AG10803 (cell line): ENCODE measurements at regions not wholly inside any gene's neighbourhood (a gene's known extent, or its start where the extent isn't known, plus 50 kb on each side); places are given as distances from the start of the nearest gene placed in this dataset.

Experiments used
- DNase-seq: peaks from one replicate; pipeline ENCODE4 v3.0.0; 2010; ENCODE audit warnings: low read depth
- H3K4me3 ChIP-seq: 2 replicates; pipeline ENCODE4 v1.5.1; 2011; ENCODE audit warnings: mild to moderate bottlenecking, low read length, control low read depth
- CTCF ChIP-seq: conservative IDR thresholded peaks from 2 replicates; pipeline ENCODE4 v1.5.1; 2011; ENCODE audit warnings: mild to moderate bottlenecking, low read length, control low read depth, inconsistent platforms

GRCh38 chr12:75724928-75725312 lies 213.5 kb upstream of the KRR1 start:
- H3K4me3 ChIP-seq, result no peak overlapping the region
- peak; percentile 91 for DNase-seq
- no peak for TF ChIP-seq CTCF

- no peak for TF ChIP-seq CTCF
Measured at GRCh38 chr12:75724307-75724927, 213.0 kb upstream of the KRR1 start.

GRCh38 chr12:75722714-75723200 lies 211.3 kb upstream of the KRR1 start:
- DNase-seq, result peak; percentile 94
- TF ChIP-seq CTCF, result no peak
- no peak overlapping the region for H3K4me3 ChIP-seq

More at GRCh38 chr12:75724307-75724927, 213.0 kb upstream of the KRR1 start:
- no peak overlapping the region for H3K4me3 ChIP-seq
- no peak for DNase-seq

DNA sequence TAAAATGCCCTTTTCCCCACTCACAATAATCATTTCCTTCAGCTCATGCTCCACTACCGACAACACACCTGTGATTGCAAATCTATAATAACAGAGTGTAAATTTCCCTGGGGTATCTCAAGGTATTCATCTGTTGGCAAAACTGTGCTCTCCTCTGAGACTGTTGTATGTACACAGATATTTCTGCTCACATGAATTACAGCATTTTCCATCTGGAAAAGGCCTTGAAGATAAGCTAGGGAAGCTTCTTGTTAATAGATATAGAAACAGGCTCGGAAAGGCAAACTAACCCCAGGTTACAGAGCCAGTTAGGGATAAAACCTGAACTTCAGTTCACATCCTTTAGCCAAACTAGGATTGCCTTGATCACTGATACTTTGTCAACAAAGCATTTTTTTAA lies 210.4 kb upstream of the KRR1 start:
- TF ChIP-seq CTCF, result no peak
- no peak overlapping the region for H3K4me3 ChIP-seq
- no peak for DNase-seq

DNA sequence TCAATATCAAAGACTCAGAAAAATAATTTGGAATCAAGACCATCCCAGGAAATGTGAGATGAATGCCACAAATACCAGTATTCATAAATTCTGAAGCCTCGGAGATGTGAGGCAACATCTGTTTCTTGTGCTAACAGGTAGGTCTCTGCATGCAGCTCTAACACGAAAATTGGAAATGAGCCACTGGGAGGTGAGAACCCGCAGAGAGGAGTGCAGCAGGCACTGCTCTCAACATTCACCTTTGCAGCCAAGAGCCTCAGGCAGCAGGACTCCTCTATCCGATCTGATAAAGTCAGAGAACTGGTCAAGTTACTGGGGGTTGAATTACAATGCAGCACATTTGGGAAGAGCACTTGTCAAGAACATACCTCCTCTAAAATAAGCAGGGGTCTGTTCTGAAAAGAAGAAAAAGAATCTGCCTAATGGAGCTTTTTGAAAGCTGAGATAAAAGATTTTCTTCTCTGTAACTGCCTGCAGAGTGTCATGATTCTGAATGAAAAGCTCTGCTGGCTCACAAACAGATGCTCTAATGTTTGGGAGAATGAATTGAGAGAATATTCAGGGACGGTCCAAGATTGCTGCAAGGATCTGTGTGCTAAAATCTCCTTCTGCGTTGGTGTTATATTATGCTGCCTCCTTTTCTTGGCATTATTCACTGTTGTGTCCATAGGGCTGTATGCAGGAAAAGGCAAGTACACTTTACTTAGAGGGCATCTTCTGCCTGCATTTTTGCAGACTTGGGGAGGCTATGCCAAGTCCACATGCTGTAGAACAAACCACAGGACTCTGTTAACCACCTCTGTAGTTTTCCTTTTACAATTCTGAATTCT lies 209.6 kb upstream of the KRR1 start:
- peak; percentile 37 for DNase-seq
- TF ChIP-seq CTCF, result no peak
- no peak overlapping the region for H3K4me3 ChIP-seq

- no peak for TF ChIP-seq CTCF
- DNase-seq, result no peak
- H3K4me3 ChIP-seq, result no peak overlapping the region
Measured at GRCh38 chr12:75717902-75718301, 206.5 kb upstream of the KRR1 start.
